ENCODE measurements at regions not wholly inside any gene's neighbourhood (a gene's known extent, or its start where the extent isn't known, plus 50 kb on each side); places are given as distances from the start of the nearest gene placed in this dataset.
A peak's percentile ranks its signal among the peaks of the same experiment; 100 is the strongest.
"Not testable (repeated sequence)": the region's sequence is repeated elsewhere in the genome, so short reads cannot be mapped to it uniquely, and the experiment has no call there.

GRCh38 chr21:31609081-31609480 is 50.4 kb upstream of the SOD1 start:
- DNase-seq = no peak

DNA sequence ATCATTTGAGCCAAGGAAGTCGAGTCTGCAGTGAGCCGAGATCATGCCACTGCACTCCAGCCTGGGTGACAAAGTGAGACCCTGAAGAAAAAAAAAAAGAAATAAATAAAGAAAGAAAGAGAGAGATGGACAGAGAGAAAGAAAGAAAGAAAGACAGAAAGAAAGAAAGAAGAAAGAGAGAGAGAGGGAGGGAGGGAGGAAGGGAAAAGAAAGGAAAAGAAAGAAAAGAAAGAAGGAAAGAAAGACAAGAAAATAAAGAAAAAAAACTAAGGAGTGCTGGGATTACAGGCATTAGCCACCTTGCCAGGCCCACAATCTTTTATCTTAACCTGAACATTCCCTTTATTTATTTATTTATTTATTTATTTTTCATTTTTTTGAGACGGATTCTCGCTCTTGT is 51.7 kb upstream of the SOD1 start:
- DNase-seq = no peak

DNA sequence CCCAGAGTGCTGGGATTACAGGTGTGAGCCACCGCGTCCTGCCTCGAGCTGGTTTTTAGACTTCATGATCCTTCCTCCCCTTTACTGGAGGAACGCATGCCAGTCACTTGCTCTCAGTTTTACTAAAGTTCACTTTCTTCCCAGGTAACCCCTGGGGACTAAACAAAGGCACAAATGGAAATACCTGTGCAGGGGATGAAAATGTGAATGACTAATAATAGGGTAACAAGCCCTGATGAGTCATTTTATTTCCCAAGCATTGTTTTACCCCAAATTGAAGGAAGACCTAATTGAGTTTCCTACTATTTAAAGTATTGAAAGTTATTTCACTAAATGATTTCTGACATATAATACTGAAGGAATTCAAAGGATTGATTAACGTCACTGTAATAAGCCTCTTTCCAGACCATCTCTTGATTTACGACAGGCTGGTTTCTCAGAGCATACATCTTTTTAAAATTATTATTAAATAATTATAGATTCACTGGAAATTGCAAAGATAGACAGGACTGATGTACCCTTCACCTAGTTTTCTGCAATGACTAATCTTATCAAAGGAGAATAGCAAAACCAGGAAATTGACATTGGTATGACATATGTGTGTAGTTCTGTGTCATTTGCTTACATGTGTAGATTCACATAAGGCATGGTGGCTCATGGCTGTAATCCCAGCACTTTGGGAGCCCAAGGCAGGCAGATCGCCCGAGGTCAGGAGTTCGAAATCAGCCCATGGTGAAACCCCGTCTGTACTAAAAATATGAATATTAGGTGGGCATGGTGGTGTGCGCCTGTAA is 53.2 kb upstream of the SOD1 start:
- DNase-seq = no peak

GRCh38 chr21:31604591-31605190 is 54.8 kb upstream of the SOD1 start:
- peak; percentile 81 for DNase-seq

DNA sequence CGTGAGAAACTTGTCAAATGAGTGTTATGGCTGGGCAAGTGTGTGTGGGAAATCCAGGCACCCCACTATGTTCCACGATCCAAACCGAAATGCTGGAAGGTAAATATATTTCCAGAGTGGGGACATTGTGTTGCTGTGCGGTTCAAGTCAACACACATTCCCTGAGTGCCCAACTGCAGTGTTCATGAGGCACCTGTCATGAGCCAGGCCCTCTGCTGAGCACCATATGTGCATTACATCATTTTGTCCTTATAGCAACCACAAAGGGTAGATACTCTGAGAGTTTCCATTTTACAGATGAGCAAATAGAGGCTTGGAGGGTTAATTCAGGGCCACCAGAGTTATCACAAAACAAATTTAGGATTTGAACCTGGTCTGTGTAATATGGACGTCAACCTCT is 59.9 kb upstream of the SOD1 start:
- DNase-seq = no peak

DNA sequence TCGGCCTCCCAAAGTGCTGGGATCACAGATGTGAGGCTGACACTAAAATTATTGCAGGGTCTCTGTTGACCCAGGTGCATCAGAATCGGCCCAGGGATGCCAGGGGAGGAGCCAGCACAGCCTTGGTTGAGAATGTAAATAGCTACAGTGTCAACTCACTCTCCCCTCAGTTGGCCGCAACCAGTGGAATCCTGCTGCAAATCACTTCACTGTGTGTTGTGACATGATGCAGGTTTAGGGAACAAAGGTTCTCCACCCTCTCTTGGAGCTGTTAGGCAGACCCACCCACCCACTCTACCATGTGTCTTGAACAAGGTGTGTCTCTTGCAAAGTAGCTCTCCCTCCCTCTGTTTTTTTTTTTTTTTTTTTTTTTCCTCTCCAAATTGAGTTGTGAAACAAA is 60.5 kb upstream of the SOD1 start:
- no peak for DNase-seq

- no peak for DNase-seq
Observed at GRCh38 chr21:31597683-31598082, 61.8 kb upstream of the SOD1 start.

- no peak for DNase-seq
Observed at GRCh38 chr21:31596055-31596454, 63.4 kb upstream of the SOD1 start.

GRCh38 chr21:31594726-31595125 is 64.8 kb upstream of the SOD1 start:
- DNase-seq = no peak

GRCh38 chr21:31594279-31594678 is 65.2 kb upstream of the SOD1 start:
- DNase-seq = no peak

GRCh38 chr21:31592963-31593560 is 66.4 kb upstream of the SOD1 start:
- DNase-seq = no peak

GRCh38 chr21:31592516-31592915 is 67.0 kb upstream of the SOD1 start:
- no peak for DNase-seq

DNA sequence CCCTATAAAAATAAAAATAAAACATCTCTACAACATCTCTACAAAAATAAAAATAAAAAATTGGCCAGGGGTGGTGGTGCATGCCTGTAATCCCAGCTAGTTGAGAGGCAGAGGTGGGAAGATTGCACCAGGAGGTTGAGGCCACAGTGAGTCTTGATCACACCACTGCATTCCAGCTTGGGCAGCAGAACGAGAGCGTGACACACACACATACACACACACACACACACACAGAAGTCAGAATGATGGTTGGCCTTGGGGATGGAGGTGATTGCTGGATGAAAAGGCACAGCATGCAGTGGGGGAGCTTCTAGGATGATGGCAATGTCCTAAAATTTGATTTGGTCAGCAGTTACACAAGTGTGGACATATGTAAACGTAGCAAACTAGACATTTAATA is 69.7 kb upstream of the SOD1 start:
- no peak for DNase-seq

- DNase-seq = no peak
Observed at GRCh38 chr21:31586118-31586517, 73.4 kb upstream of the SOD1 start.

DNA sequence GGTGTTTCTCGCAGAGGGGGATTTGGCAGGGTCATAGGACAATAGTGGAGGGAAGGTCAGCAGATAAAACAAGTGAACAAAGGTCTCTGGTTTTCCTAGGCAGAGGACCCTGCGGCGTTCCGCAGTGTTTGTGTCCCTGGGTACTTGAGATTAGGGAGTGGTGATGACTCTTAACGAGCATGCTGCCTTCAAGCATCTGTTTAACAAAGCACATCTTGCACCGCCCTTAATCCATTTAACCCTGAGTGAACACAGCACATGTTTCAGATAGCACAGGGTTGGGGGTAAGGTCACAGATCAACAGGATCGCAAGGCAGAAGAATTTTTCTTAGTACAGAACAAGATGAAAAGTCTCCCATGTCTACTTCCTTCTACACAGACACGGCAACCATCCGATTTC is 75.6 kb upstream of the SOD1 start:
- DNase-seq = not testable (repeated sequence)

DNA sequence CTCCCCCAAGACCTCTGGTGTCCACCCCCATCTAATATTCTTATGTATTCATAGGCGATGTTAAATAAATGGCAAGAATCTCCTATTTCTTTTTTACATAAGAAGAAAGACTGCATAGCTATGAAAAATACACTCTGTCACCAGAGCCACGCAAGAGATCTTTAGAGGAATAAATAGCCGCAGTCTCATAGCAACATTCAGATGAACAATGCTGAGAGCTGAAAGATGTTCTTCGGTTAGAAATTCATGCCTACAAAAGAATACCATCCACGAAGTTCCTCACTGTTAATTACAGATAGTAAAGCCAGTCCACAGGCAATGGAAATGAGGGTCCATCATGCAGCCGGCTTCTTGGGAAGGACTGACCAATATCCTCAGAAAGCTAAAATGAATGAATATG is 76.0 kb upstream of the SOD1 start:
- no peak for DNase-seq

DNA sequence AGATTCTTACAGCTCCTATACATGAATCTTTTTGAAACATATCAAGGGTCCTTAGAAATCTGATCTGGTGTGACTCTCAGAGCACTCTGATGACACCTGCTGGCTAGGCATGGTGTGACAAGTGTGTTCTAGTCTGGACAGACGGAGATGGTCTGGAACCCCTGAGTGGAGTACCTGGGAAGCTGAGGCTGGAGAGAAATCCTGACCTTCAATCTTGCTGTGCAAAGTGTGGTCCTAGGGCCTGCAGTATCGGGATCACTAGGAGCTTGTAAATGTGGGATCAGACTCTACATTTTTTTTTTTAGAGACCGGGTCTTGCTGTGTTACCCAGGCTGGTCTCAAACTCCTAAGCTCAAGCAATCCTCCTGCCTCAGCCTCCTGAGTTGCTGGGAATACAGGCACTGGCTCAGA is 78.6 kb upstream of the SOD1 start:
- DNase-seq = peak; percentile 85

DNA sequence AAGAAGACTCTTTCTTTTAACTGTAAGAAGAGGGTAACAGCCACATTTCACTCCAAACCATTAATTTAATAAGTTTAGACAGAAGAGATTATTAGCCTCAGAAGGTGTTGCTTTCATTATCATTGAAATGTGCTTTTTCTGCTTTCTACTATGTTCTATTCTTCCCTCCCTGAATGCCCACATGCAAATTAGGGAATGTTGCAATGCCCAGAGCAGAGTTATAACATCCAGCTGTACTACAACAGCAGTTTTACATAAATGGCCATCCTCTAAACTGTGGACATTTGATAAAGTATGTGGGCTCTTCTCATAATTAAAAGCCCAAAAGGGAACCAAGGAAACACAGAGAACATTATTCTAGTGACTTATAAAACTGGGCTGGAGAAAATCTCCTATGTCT is 82.2 kb upstream of the SOD1 start:
- DNase-seq = no peak

DNA sequence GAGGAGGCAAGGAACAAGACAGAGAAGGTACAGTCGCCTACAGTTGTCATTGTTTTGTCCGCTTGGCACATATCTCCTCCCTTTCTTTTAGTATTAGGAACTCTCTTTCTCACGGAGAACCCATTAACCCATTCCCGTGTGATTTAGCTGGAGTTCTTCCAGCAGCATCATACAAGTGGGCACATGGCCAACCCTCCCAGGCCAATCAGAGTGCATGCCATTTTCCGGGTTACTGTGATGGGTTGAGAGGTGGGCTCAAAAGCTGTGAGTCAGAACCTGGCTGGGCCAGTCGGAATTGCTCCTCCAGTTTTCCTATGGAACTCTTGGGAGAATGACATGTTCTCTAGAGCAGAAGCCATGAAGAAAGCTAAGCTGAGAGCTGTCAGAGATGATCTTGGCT is 83.1 kb upstream of the SOD1 start:
- DNase-seq = no peak

GRCh38 chr21:31573217-31573616 is 86.3 kb upstream of the SOD1 start:
- DNase-seq = no peak

DNA sequence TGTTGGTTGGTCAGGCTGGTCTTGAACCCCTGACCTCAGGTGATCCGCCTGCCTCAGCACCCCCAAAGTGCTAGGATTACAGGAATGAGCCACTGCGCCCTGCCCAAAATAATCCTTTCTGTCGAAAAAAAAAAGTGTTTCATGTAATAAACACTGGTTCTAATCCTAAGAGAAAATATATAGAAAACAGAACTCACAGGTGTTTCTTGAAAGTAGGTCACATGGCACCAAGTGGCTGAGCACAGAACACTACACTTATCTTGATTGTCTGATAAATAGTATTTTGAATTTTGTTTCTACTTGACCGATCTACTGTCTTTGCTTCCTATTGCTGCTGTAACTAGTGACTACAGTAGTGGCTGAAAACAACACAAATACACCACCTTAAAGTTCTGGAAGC is 87.6 kb upstream of the SOD1 start:
- no peak for DNase-seq

GRCh38 chr21:31570824-31571566 is 88.5 kb upstream of the SOD1 start:
- no peak for DNase-seq

DNA sequence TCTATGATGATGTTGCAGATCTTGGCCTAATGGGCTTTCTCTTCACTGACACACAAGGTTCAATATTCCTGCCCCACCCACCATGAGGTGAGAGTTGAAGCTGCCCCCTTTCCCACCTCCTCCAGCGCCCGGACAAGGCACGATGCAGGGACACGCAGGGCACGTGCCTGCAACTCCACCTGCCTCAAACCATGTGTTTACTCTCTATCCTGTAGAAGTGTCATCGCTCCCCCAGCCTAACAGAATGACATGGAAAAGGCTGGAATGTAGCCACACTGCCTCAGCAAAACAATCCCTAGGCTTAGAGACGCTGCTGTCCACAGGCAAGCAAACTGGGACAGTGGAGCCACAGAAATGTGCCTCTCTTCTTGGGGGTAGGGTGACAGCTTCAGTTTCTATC is 92.9 kb upstream of the SOD1 start:
- no peak for DNase-seq

- DNase-seq = no peak
Observed at GRCh38 chr21:31566064-31566463, 93.4 kb upstream of the SOD1 start.
